HG02884 (cell line): ENCODE measurements at regions not wholly inside any gene's neighbourhood (a gene's known extent, or its start where the extent isn't known, plus 50 kb on each side); places are given as distances from the start of the nearest gene placed in this dataset.

Experiments used
- ATAC-seq: cut with Tn5 transposase; IDR thresholded peaks from one replicate; pipeline ENCODE4 v1.9.1; 2021; ENCODE audit warnings: mild to moderate bottlenecking, moderate library complexity; ENCODE audit not compliant: unreplicated experiment

DNA sequence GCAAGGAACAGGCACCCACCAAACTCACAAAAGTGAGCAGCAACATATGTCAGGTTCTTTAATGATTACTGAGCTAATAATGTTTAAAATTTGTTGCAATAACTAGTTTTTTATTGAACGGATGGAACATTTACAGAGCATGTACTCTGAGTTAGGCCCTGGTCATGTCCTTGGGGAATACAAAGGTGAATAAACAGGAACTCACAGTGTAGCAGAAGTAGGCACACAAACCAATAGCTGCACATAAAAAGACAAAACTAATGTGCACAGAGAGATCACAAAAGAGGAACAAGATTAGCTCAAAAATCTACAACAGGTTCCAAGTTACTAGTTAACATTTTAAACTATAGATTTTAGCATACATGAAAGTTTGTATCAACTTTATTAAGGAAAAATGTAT is 505.3 kb upstream of the PPP2R3A start:
- no peak for ATAC-seq

DNA sequence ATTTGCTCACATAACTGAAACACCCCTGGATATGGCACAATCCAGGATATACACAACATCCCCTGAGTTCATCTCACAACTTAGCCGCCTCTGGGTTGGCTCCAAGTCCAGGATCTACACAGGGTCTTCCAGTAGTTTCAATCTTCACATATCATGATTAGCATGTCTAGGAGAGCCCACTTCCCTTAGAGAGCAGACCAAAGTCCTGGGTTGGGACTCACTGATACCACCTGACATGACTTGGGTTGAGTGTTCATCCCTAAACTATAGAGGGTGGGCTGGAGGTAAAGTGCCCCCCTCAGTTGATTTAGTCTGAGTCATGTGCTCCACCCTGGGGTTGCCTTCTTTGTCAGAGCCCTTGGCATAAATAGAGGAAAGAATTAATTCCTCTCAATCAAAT is 493.6 kb upstream of the PPP2R3A start:
- no peak for ATAC-seq

DNA sequence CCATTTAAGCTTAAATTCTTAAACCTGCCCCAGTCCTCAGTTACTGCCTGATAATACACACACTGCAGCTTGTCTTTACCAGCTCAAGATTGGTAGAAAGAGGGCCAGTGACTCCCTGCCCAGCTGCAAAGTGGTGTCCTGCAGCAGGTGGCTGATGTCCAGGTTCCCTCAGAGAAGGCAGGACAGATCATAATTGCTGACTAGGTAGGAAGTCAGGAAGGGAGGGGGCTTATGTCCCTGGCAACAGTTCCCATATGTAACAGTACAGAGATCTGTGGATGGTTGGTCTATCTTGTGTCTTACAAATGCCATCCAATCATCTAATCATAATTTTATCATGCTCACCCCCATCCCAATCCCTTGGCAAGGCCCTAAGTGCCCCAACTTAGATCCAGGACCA is 492.1 kb upstream of the PPP2R3A start:
- ATAC-seq: no peak

DNA sequence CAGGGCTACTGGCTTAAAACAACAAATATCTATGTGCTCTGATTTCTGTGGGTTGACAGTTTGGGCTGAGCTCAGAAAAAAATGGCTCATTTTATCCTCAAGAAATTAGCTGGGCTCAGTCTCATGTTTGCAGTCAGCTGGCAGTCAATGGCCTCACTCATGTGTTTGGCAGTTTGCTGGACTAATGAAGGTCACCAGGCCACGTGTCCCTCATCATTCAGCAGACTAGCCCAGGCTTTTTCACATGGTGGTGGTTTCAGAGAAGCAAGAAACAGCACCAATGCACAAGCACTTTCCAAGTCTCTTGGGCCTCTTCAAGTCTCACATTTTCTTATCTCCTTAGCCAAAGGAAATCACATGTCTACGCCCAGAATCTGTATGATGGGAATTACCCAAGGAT is 478.3 kb upstream of the PPP2R3A start:
- no peak for ATAC-seq

DNA sequence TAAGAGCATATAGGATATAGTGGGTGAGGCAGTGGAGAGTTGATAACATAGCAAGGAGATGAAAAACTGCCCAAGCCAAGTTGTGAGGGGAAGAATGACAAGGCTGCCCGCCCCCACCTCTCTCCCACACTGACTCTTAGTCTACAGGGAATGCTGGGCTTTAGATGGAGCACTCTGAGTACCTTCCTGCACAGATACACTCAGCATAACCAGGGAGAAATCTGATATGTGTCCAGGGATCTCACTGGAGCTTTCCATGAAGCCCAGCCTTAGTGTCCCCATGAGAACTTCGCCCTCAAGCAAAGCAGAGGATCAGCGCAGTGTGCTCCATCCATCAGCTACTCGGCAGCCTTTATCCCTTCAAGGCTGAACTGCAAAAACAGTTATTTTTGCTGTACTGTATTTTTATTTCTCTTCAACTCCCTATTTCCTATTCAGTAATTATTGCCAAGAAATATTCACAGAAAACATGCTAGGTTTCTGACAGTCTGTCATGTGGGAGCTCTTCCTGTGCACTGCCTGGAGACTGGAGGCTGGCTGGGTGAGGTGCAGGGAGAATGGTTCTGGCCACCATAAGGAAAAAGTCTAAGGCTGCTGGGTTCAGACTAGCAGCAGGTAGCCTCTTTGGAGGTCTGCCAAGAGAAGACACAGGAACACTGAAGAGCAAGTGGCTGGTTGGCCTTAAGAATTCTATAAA is 475.2 kb upstream of the PPP2R3A start:
- no peak for ATAC-seq

DNA sequence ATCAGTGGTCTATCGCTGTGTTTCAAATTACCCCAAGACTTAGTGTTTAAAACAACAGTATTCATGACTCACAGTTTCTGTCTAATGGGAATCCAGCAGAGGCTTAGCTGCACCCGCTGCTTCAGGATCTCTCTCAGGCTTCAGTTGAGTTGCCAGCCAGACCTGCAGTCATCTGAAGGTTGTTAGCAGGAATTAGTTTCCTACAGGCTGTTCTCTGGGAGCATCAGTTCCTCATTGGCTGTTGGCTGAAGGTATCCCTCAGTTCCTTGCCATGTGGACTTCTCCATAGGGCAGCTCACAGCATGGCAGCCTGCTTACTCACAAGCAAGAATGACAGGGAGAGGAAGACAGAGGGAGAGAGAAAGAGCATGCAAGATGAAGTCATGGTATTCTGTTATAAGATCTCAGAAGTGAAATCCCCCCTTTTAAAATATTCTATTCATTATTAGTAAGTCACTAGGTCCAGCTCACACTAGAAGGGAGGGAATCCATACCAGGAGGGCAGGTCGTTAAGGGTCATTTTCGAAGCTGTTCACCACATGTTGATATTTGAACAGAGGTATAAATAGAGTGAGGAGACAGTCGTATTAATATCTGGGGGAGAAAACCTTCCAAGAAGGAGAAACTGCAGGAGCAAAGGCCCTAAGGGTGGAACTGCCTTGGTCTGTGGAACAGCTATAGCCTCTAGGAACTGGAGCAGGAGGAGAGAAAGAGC is 473.9 kb upstream of the PPP2R3A start:
- no peak for ATAC-seq

DNA sequence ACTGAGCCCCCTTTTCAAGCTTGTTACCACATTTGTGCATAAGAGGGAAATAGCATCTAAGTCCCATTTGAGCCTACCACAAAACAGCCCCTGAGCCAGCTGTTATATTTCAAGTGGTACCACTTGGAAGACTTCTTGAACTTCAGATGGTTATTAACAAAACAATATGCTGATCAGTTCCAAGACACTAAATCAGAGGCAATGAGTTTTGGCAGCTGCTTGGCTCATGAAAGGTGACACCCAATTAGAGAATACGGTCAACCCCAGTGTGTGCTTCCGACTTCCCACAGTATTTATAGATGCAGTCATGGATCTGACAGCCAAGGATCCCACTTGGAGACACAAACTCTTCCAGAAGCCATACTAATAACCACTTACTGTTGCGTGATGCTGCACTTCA is 469.6 kb upstream of the PPP2R3A start:
- no peak for ATAC-seq

DNA sequence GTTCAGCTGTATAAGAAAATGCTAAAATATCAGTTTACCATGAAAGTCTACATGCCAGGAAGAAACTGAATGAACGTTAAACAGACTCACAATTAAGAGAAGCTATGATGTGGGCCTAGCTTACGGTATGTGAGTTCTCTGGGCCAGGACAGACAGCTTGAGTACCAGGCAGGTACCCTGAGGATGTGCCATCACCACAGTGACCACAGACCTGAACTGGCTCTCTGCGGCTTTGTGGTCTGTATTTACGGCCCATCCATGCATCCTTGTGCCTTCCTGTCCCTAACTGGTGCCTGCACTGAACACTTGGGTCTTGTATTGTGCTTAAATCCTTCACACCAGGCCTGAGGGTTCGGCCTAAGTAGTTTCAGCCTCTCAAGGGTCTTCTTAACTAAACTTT is 467.5 kb upstream of the PPP2R3A start:
- no peak for ATAC-seq

DNA sequence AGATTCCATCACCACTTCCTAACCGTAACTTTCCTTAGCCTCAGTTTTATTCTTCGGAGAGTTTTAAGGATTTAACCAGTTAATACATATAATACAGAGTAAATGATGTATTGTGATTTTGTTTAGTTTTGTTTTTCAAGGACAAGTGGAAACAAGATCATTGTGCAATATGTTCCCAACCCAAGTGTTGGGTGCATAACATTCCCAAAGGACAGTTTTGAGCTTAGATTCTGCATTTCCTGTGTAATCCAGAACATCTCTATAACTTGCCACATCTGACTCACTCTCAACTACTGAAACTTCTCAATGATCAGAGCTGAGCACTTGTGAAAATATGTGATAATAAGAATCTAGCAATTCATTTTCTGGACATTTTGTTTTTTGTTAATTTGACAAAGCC is 466.1 kb upstream of the PPP2R3A start:
- ATAC-seq: no peak

DNA sequence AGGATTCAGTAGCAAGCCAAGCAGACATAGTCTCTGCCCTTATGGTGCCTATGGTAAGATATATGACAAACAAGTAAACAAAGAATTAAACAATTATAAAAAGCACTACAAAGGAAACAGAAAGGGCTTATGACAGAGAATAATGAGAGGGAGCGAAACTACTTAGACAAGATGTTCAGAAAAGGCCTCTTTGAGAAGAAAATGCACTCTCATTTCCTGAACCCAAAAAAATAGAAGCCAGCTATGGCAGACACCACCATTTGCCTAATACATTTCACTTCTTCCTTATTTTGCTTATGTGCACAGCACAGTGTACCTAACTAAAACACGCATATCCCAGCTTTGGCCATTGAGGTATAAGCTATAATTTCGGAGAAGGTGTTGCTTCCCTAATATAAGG is 465.5 kb upstream of the PPP2R3A start:
- ATAC-seq: no peak

DNA sequence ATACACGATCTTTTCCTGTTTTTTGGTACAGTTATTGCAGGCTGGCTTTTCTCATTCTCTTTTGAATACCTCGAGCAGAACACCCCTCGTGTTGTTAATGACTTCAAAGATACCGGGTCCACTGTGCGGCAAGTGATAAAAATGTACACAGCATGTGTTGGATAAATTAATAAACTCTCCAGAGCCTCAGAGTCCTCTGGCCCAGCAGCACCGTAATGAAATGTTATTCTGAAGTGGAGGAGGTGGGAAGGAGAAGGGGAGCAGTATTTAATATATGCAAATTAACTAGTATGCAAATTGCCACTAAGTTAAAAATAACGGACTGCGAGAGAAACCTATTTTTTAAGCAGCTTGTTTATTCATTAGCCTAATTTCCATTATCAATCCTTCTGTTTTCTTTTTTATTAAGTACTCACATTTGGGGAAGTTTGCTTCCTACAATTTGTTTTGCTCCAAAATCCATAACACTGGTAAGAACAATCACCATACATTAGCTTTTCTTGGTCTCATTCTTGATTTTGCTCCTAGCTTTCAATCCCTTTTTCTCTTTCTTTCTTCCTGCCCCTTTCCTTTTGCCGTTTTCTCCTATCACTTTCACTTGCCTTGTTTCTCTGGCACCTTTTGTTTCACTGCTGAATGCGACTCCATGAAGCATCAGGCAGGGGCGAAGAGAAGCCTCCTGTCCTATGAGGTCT is 462.3 kb upstream of the PPP2R3A start:
- no peak for ATAC-seq

DNA sequence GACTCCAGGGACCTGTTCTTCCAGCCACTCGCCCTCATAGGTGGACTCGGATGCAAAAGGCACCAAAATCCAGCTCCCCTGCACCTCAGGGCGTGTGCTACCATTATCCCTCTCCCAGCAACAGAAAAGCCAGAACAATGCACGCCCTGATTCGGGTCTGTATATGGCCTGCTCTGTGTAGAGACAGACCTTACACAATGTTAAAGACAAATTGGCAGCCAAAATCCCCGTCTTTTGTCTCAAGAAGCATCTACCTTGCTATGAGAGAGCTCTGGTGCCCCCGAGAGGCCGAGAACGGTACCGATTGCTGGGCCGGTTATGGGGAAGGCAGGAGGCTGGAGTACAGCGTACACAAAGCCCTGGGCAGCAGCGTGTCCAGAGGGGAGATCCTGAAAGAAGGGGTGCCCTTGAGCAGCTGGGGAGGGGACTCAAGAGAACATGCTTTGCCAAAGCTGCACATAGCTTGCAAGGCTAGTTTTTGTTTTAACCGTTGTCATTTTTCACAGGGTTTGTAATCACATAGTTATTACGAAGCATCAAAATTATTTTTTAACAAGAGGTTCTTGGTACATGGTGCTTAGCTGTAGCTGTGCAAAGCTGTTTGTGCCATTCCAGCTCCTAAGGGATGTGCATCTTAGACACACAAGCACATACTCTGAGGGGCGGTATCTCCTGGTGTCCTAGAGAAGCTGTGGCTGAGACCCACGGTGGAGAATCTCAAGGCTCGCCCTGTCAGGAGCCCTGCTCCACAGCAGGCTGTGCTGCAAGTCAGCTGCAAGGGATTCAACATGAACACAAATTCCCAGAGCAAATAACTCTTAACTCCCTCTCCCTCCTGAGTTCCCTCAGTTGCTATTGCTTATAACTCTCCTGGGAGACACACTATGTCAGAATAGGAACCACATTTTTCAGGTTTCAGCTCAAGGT is 461.5 kb upstream of the PPP2R3A start:
- no peak for ATAC-seq

DNA sequence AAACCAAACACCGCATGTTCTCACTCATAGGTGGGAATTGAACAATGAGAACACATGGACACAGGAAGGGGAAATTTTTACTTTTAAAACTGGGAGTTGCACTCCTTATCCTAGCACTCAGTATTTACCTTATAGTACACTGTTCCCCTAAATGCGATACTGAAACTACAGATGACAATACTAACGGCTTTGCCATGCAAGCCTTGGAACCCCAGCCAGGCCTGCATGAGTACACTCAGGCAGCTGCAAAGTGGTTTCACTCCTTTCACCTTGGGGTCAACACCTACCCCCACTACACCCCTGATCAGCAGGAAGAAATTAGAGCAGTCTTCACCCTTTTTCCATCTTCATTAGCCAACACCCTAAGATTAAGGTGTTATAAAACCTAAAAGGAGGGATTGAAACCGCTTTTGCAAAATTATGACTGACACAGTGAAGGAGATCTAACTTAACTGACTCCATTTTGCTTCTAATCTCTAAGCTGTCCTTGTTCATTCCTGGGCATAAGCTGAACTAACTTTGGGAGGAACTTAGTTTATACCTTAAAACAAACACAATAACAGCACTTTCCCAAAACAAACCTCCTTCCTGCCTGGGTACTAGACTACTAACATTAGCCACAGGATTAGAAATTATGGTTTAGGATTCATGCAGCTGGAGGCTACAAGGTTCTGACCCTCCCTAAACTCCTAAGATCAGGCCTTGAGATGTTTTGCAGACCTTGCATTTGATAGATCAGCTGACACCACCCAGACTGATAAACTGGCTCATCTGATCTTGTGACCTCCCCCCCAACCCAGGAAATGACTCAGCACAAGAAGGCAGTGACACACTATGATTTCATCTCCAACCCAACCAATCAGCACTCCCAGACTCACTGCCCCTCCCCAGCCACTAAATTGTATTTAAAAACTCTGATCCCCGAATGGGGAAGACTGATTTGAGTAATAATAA is 452.1 kb upstream of the PPP2R3A start:
- ATAC-seq: no peak

DNA sequence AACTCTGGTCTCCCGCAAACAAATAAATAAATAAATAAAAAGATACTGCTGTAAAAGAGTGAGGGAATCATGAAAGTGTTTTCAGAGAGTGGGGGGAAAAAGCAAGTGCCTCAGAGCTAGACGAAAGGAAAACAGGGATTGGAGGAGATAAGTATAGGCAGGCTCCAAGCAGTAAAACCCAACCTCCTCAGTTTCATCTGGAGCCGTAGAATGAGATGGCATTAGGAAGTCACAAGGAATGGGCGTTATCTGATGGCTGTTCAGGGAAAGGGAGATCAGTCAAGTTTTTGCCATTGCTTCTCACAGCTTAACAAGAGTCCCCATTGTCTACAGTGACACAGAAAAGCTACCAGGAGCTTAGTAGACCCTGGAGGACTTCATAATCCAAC is 451.5 kb upstream of the PPP2R3A start:
- ATAC-seq: no peak

DNA sequence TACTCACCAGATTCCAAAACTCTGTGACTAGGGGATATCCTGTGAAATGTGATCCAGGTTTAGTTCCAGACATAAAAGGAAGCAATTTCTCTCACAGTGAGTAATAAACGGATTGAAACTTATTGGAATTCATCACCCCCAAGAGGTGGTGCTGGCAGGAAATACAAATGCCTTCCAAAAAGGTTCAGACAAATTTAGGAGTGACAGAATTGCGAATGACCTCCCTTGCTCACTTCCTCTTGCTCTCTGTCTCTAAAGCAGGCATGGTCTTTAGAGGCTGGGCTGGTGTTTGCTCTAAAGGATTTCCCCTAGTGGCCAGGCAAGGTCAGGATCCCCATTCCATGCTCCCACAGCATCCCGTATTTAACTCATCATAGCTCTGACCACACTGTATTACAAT is 449.4 kb upstream of the PPP2R3A start:
- ATAC-seq: no peak

DNA sequence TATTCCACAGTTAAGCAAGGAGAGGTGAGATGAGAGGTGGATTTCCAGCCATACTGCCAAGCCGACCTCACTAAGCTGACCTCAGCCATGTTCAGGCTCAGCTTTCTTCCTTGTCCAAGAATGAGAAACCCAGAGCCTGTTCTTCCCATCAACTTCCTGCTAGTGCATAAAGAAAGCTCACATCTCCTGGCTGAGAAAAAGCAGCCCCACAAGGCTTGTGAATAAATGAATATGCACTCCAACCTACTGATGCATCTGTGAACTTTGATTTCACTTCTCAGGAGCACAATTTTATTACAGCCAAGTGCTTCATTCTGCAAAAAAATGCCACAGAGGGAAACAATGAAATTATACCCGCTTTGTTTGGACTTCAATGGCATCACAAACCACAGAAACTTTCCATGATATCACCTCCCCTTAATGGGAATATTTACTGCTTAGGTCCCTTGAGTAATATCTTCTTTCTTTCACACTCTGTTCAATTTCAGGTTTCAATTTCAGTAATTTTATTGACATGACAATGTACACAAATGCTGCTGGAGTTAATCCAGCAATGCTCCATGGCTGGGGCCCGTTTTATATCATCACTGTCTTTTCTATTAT is 437.0 kb upstream of the PPP2R3A start:
- no peak for ATAC-seq

DNA sequence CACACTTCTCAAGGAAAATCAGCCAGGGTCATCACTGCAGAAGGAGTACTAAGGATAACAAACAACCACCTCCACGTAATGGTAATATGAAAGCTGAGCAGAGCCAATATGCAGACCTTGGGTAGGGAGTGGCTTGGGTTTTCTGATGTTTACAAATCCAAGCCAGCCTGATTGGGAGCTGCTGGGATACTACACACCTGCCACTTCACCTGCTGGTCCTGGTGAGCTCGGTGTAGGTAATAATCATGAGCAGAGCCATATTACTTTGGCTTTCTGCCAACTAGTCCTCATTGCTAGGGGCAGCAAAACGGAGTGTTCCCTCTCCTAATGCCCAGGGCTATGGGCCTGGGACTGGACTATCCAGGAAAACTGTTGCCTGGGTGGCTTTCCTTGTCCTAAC is 433.5 kb upstream of the PPP2R3A start:
- ATAC-seq: no peak

DNA sequence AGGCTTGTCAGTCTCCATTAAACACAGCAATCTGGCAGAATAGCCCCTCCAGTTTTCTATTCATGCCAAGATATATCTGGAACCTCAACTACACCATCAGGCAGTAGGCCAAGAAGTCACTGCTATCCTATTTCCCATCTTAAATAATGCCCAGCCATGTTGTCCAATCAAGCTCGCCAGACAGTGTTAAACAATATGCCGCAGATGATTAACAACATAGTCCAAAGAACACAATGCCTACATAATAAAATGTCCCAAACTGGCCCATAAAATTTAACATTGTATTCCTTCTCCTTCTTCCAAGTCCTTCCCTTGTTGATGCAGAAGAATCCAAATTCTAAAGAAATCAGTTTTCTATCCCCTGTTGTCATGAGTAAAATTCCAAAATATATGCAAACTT is 427.4 kb upstream of the PPP2R3A start:
- no peak for ATAC-seq

DNA sequence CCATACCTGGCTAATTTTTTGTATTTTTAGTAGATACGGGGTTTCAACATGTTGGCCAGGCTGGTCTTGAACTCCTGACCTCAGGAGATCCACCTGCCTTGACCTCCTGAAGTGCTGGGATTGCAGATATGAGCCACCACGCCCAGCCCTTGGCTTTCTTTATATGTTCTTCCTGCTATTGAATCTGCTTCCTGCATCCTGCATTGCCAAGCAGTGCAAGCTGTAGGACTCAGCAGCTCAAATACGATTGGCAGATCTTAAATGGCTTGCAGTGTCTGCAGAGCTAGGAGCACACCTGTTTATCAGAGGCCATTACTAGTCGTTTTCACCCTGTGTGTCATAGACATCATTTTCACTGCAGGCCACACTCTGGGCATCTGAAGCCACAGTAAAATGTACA is 426.2 kb upstream of the PPP2R3A start:
- ATAC-seq: no peak

DNA sequence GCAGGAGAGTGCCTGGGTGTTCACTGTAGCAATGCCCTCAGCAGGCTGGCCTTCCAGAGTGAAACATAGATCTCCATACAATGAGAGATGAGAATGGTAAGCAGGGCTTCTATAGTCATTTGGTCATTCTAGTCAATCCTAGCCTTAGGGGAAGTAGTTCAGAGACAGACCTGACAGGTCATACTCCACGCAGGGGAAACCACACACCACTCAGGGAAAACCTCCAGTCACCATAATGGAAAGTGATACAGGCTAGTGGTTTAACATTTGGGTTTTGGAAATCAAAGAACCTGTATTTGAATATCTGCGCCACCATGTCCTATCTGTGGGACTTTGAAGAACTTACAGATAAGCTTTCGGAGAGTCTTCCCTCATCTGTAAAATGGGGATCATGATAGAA is 425.7 kb upstream of the PPP2R3A start:
- no peak for ATAC-seq
